HG03045 (cell line): ENCODE measurements at regions not wholly inside any gene's neighbourhood (a gene's known extent, or its start where the extent isn't known, plus 50 kb on each side); places are given as distances from the start of the nearest gene placed in this dataset.

Source experiments
- ATAC-seq: cut with Tn5 transposase; IDR thresholded peaks from one replicate; pipeline ENCODE4 v1.9.1; 2021; ENCODE audit warnings: mild to moderate bottlenecking, moderate library complexity; ENCODE audit not compliant: unreplicated experiment

DNA sequence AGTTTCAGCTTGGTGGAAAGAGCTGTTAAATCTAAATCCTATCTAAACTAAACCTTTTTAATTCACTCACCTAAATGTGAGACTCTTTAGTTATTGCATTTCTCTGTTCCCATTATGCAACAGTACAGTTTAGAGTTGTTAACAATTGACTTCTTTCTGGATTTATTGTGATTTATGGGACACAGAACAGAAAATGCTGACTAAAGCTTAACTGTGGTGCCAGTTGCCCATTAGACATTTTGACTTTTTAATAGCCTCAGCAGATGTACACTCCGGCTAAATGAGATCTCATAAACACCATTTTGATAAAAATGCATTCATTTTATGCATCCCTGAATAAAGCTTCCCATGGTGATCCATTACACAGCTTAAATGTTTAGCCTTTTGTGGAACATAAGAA is 356.6 kb downstream of the CASP12 start:
- no peak for ATAC-seq

DNA sequence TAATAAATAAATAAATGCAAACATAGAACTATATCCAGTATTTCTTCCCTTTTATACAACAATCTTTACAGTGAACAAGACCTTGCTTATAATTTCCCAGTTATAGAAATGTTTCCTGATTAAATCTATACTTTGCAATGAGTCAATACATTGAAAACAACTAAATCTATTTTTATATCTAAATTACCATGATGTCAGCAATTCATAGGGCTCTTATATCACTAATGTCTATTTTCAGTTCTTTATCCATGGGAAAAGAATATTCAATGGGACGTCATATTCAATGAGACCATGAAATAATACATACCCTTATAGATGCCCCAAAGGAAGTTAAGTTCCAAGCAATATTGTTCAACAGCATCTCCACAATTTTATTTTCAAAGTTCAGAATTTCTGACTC is 359.9 kb downstream of the CASP12 start:
- ATAC-seq = no peak

GRCh38 chr11:104534278-104534677 is 364.0 kb downstream of the CASP12 start:
- ATAC-seq = no peak

DNA sequence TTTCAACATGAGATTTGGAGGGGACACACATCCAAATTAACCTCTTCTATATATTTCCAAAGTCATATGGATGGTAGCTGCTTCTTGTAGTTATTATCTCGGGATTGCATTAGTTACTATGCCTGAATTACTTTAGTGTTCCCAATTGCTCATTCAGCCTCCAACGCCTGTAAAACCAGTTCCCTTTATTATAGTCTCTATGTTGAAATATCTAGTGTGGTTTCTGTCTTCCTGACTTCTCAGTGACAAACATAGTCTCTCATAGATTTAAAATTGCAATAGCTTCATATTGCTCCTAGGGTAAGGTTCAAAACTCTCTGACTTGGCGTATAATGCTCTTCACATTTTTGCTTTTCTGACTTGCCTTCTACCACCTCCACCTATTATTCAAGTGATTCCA is 366.4 kb downstream of the CASP12 start:
- ATAC-seq = no peak

DNA sequence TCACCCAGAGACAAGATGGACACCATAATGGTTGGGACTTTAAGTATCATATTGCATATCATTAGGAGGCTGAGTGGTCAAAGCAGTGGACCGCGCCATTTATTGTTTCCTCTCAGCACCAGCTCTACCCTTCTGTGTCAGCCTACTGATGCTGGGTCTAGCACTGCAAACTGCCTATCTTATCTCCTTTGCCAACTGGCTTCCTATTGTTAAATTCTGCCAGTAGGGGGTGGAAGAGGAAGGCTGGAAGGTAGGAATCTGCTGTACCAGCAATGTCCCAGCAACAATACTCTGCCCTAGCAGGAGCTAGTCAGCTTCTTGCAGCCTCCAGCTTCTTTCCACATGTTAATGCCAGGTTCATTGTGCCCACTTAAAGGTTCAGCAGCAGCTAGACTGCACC is 367.1 kb upstream of the PDGFD start:
- ATAC-seq = no peak

GRCh38 chr11:104529906-104530305 is 366.0 kb upstream of the PDGFD start:
- ATAC-seq = no peak

DNA sequence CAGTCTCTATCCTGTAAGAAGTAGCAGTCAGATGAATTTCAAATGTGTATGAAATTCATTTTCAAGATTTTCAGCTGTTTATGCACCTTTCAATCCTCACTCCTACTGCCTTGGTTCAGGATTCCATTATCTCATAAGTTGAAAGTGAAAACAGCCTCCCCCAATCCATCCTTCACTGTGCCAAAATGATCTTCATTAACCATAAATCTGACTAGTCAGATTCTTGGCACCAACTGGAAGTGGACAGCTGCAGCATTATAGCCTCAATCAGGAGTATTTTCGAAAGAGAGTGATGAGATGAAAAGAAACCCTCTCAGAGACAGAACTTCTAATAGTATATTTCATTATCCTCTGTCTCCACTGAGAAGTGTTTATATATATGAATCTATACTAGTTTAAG is 365.3 kb upstream of the PDGFD start:
- no peak for ATAC-seq

GRCh38 chr11:104526006-104526405 is 362.1 kb upstream of the PDGFD start:
- ATAC-seq = no peak

GRCh38 chr11:104525416-104525815 is 361.5 kb upstream of the PDGFD start:
- no peak for ATAC-seq

- no peak for ATAC-seq
Observed at GRCh38 chr11:104524254-104524653, 360.3 kb upstream of the PDGFD start.

GRCh38 chr11:104523611-104524010 is 359.7 kb upstream of the PDGFD start:
- no peak for ATAC-seq

DNA sequence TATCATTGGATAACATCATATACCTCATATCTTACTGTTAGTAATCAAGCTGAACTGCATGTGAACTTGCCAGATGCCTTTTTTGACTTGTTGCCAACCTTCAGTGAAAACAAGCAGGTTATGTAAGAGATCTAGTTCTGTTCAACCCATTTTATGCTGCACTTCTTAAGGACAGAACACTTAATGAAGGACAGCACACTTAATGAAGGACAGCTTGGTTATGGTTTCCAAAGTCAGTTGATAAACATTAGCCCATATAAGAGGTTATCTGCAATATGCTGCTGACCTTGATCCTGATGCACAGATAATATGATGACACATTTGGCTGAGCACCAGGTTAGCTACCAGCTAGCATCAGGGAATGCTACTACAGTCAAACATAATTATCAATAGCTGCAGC is 358.7 kb upstream of the PDGFD start:
- ATAC-seq = no peak

DNA sequence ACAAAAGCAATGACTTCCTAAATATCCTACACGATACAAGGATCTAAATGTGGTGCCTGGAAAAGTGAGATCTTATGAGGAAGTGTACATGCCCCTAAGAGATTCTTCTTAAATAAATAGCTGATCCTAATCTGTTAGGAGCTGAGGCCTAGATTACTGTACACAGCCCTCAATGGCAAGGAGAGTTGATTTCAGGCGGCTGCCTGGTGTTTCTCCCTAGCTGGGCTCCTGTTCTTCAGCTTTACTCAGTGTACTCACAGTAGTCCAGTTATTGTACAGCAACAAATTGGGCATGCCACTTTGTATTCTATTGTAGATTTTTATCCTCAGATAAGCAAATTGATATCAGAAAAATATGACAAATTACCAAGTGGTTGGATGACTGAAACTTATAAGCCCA is 358.2 kb upstream of the PDGFD start:
- no peak for ATAC-seq

GRCh38 chr11:104510169-104510568 is 346.2 kb upstream of the PDGFD start:
- no peak for ATAC-seq

GRCh38 chr11:104490182-104490581 is 326.2 kb upstream of the PDGFD start:
- ATAC-seq = no peak

GRCh38 chr11:104488561-104488960 is 324.6 kb upstream of the PDGFD start:
- ATAC-seq = no peak

DNA sequence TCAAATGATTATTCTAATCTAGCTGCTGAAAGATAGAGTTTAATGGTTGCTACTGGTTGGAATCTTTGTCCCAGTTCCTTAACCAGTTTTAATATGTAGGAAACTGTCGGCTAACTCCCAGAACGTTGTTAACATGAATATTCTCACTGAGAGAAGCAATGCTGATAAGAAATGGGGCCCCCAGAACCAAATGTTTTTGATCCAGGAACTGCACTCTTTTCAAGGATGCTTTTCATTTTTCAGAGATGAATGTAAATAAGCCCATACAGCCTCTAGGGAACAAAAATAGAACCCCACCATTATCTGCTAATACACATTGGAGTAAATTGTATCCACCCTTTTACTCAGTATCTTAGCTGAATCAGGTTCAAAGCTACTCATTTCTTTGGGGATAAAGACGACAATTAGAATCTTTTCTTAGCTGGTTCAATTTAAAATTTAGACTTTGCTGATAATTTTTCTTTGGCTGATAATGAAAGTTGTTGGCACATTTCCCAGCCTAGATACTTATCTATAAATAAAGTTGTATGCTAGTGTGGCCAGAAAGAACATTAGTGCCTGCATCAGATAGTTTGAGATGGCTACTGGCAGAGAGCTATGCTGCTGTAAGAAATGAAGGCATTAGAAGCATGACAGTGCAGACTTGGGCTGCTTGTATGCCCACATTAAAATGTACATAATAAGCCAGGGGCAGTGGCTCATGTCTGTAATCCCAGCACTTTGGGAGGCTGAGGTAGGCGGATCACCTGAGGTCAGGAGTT is 323.3 kb upstream of the PDGFD start:
- ATAC-seq = no peak

DNA sequence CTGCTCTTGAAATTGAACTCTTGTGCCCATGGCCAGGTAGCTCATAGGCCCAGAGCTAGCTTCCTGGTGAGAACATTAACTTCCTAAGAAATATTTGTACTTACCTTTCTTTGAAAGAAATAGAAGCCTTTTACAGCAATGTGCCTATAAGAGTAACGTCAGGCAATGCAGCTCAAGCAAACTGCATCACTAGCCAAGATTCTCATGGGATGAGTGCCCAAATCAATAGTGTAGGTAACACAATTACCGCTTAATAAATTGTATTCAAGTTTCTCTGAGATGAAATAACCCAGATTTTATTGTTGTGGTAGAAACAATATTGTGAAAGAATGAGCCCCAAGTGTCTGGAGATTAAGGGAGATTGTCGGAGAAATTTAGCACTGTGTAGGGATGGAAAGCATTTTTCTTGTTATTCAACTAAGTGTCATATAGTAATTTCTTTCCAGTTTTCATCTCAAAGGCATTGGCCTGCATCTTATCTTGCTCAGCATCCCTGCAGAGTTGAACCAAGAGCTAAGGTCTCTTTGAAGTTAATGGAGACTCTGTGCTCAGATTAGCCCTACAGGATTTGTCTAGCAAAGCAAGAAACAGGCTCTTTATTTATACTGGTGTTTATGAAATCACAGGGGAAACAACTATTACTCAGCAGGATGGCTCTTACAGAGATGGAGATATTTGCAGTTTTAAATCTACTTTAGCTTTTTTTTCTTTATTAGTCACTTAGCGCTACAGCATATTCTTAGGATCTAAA is 321.0 kb upstream of the PDGFD start:
- ATAC-seq = no peak

- no peak for ATAC-seq
Observed at GRCh38 chr11:104476898-104477297, 313.0 kb upstream of the PDGFD start.

DNA sequence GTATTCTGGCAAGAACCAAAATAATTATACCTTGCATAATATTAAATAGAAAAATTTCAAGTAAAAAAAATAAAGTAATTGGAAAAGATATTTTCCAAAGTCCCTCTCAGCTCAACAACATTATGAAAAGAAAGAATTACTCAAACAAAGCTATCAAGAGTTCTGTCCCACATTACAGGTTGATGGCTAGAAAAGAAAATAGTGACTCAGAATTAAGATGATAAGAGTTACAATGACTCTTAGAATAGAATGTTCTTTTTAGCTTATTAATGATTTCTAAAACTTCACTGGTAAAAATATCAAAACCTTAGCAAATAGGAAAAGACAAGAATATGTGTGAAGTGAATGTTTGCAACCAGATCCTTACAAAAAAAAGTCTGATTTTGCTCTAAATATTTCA is 312.5 kb upstream of the PDGFD start:
- no peak for ATAC-seq

DNA sequence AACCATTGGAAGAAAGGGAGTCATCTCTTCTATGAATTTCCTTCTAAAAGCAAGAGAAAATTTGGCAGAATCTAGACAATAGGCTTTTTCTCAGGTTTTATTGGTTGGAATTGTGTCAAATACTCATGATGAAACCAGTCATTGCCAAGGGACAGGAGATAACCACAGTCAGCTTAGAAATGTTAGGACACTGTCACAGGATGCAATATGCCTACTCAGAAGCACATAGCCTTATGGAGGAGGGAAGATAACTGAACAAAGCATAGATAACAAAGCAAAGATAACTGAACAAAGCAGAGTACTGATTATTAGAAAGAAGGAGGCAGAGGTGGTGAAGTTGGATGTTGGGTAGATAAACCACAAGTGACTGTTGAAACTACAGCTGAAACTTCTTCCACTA is 303.5 kb upstream of the PDGFD start:
- ATAC-seq = no peak

DNA sequence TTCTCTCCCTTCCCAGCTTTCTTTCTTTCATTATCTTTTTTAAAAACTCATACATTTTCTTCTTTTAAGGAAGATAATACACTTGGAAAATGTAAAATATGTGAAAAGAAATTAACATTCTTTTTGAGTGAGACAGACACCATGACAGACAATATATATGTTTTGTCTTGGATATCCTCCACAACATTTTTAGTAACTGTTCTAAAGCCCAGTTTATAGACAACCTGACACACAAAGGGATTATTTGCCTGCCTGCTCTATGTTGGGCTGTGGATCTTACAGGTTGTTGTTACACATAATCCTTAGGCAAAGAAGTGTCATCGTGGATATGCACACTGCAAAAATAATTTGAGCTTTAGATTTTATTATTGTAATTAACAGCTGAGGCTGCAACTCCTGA is 301.4 kb upstream of the PDGFD start:
- ATAC-seq = no peak

- ATAC-seq = no peak
Observed at GRCh38 chr11:104464691-104465090, 300.7 kb upstream of the PDGFD start.
